Sigmoid colon (tissue), 6 donors: ENCODE measurements at regions not wholly inside any gene's neighbourhood (a gene's known extent, or its start where the extent isn't known, plus 50 kb on each side); places are given as distances from the start of the nearest gene placed in this dataset.
A peak's percentile ranks its signal among the peaks of the same experiment; 100 is the strongest.

Experiments
- DNase-seq: peaks from one replicate; pipeline ENCODE4 v3.0.0-alpha.2; 2019
- H3K27ac ChIP-seq, 4 donors: fragments of 200-600 bp; sonication (generic); one replicate each; pipeline ENCODE4 v1.5.1; 2016 to 2019; ENCODE audit warnings: mild to moderate bottlenecking in 1 of 4
- H3K27me3 ChIP-seq, 3 donors: fragments of 200-600 bp; sonication (generic); one replicate each; pipeline ENCODE4 v1.5.1; 2019; ENCODE audit warnings: mild to moderate bottlenecking in 1 of 3
- H3K36me3 ChIP-seq, 4 donors: fragments of 200-600 bp; sonication (generic); one replicate each; pipeline ENCODE4 v1.5.1; 2016 to 2019
- H3K4me1 ChIP-seq, 4 donors: fragments of 200-600 bp; sonication (generic); one replicate each; pipeline ENCODE4 v1.5.1; 2017 to 2019
- H3K4me3 ChIP-seq, 4 donors: fragments of 200-600 bp; sonication (generic); one replicate each; pipeline ENCODE4 v1.5.1; 2017 to 2019; ENCODE audit warnings: mild to moderate bottlenecking in 2 of 4, moderate library complexity in 1 of 4
- H3K9me3 ChIP-seq, 4 donors: fragments of 200-600 bp in 3 of 4; sonication (generic) in 3 of 4; one replicate each; pipeline versions ENCODE4 v1.5.1 to v1.6.1; 2013 to 2019
- CTCF ChIP-seq, 4 experiments: fragments of 450-650 bp in 3 of 4; fragments of 200-600 bp in 1 of 4; IDR thresholded peaks; one replicate each; pipeline ENCODE4 v1.5.1; 2016 to 2019; ENCODE audit warnings: antibody characterized with exemption in 4 of 4, mild to moderate bottlenecking in 3 of 4, moderate library complexity in 2 of 4
- EP300 ChIP-seq, 4 donors: sonication (generic); formaldehyde crosslinking; IDR thresholded peaks; one replicate each; pipeline ENCODE4 v1.6.1; 2017; ENCODE audit warnings: antibody characterized with exemption in 4 of 4
- POLR2A ChIP-seq, 2 donors: fragments of 450-650 bp; IDR thresholded peaks; one replicate each; pipeline ENCODE4 v1.6.1; 2016; ENCODE audit warnings: antibody characterized with exemption in 2 of 2, mild to moderate bottlenecking in 2 of 2, moderate library complexity in 2 of 2
- POLR2AphosphoS5 ChIP-seq, 4 donors: sonication (generic); formaldehyde crosslinking; IDR thresholded peaks; one replicate each; pipeline ENCODE4 v1.6.1; 2017; ENCODE audit warnings: antibody characterized with exemption in 4 of 4
- WGBS, 2 donors: extraction: QIAGEN DNeasy Blood & Tissue Kit; methylation state at CpG; one replicate each; pipeline ENCODE4 v1.1.7; 2013; 5-methylcytosine and 5-hydroxymethylcytosine counted together
- intact Hi-C: fragments of 100-400 bp; cut with DNase I; formaldehyde crosslinking; loops from one replicate; pipeline ENCODE4 v1.15.1; 2023
- donor health status: healthy with polysubstance abuse.
- donor health status: healthy.

GRCh38 chr6:148200293-148200692, 142.3 kb upstream of the SASH1 start:
- no peak for DNase-seq
- intact Hi-C loops, result no loop called here
- Histone ChIP-seq H3K27me3 (no peaks in the 10 kb centered on the region), H3K4me1 (peaks cover 0 to 24% (median 21%) of the 10 kb centered on the region in 4 donors), H3K9me3 (no peaks in the 10 kb centered on the region), H3K36me3 (no peaks in the 10 kb centered on the region), H3K4me3 (peak overlapping the region in 2 of 4 donors; percentile 6 to 8), H3K27ac (no peak overlapping the region)
- 19 to 66% methylated on average over 10 of the region's 10 CpGs for WGBS, 2 donors
- no peak for TF ChIP-seq POLR2A (IDR thresholded peaks at IDR 0.05)
- TF ChIP-seq EP300 (IDR thresholded peaks at IDR 0.05), result no peak
- no peak for TF ChIP-seq CTCF (IDR thresholded peaks at IDR 0.05)
- TF ChIP-seq POLR2AphosphoS5 (IDR thresholded peaks at IDR 0.05), result no peak

- H3K4me1 ChIP-seq, result peaks cover 0 to 24% (median 21%) of the 10 kb centered on the region in 4 donors
- no peaks in the 10 kb centered on the region for H3K36me3 ChIP-seq
- no peaks in the 10 kb centered on the region for H3K27me3 ChIP-seq
- H3K9me3 ChIP-seq, result no peaks in the 10 kb centered on the region
- intact Hi-C loops, result no loop called here
- no peak for DNase-seq
- H3K4me3 ChIP-seq, result peak overlapping the region in 1 of 4 donors; percentile 6
- TF ChIP-seq EP300 (IDR thresholded peaks at IDR 0.05) (no peak), CTCF (IDR thresholded peaks at IDR 0.05) (no peak), POLR2AphosphoS5 (IDR thresholded peaks at IDR 0.05) (no peak), POLR2A (IDR thresholded peaks at IDR 0.05) (no peak)
- H3K27ac ChIP-seq, result no peak overlapping the region
- WGBS, 2 donors, result 64 to 65% methylated on average over 3 of the region's 3 CpGs
Measured at GRCh38 chr6:148200781-148201180, 141.9 kb upstream of the SASH1 start.

GRCh38 chr6:148203281-148203925, 139.2 kb upstream of the SASH1 start:
- no peaks in the 10 kb centered on the region for H3K36me3 ChIP-seq
- H3K27me3 ChIP-seq, result no peaks in the 10 kb centered on the region
- H3K9me3 ChIP-seq, result no peaks in the 10 kb centered on the region
- H3K4me3 ChIP-seq, result no peak overlapping the region
- DNase-seq, result no peak
- peak overlapping the region; percentile 6 to 25 (median 16) for H3K27ac ChIP-seq
- intact Hi-C loops, result no loop called here
- H3K4me1 ChIP-seq, result peaks cover 0 to 24% (median 21%) of the 10 kb centered on the region in 4 donors
- WGBS, 2 donors, result 61 to 78% methylated on average over 9 of the region's 9 CpGs
- TF ChIP-seq POLR2A (IDR thresholded peaks at IDR 0.05) (no peak), POLR2AphosphoS5 (IDR thresholded peaks at IDR 0.05) (no peak), EP300 (IDR thresholded peaks at IDR 0.05) (no peak), CTCF (IDR thresholded peaks at IDR 0.05) (no peak)

- no peak for DNase-seq
Measured at GRCh38 chr6:148203970-148204369, 138.7 kb upstream of the SASH1 start.

More at GRCh38 chr6:148203970-148204369, 138.7 kb upstream of the SASH1 start:
- Histone ChIP-seq H3K9me3 (no peaks in the 10 kb centered on the region), H3K4me1 (peaks cover 0 to 24% (median 21%) of the 10 kb centered on the region in 4 donors), H3K27ac (peak overlapping the region in 2 of 4 donors; percentile 20 to 25), H3K27me3 (no peaks in the 10 kb centered on the region), H3K36me3 (no peaks in the 10 kb centered on the region), H3K4me3 (no peak overlapping the region)
- WGBS, 2 donors, result 37 to 76% methylated on average over 9 of the region's 9 CpGs
- TF ChIP-seq CTCF (IDR thresholded peaks at IDR 0.05) (no peak), POLR2AphosphoS5 (IDR thresholded peaks at IDR 0.05) (no peak), EP300 (IDR thresholded peaks at IDR 0.05) (no peak), POLR2A (IDR thresholded peaks at IDR 0.05) (no peak)
- intact Hi-C loops, result no loop called here
